Sciatic nerve (tissue), 2 donors: ENCODE measurements at regions not wholly inside any gene's neighbourhood (a gene's known extent, or its start where the extent isn't known, plus 50 kb on each side); places are given as distances from the start of the nearest gene placed in this dataset.

Source experiments
- ATAC-seq: fragments of 200-7000 bp; cut with Tn5 transposase; one replicate; pipeline ENCODE4 v1.9.1; 2020; ENCODE audit warnings: mild to moderate bottlenecking, moderate library complexity
- DNase-seq: peaks from one replicate; pipeline ENCODE4 v3.0.0-alpha.2; 2020; ENCODE audit warnings: low spot score
- intact Hi-C: fragments of 100-400 bp; cut with DNase I; formaldehyde crosslinking; loops from one replicate; pipeline ENCODE4 v1.14.2; 2022
- donor health status: DM: no; HTN: no; CAD: no.
- donor health status: DM: no; HTN: no; CAD: no.

DNA sequence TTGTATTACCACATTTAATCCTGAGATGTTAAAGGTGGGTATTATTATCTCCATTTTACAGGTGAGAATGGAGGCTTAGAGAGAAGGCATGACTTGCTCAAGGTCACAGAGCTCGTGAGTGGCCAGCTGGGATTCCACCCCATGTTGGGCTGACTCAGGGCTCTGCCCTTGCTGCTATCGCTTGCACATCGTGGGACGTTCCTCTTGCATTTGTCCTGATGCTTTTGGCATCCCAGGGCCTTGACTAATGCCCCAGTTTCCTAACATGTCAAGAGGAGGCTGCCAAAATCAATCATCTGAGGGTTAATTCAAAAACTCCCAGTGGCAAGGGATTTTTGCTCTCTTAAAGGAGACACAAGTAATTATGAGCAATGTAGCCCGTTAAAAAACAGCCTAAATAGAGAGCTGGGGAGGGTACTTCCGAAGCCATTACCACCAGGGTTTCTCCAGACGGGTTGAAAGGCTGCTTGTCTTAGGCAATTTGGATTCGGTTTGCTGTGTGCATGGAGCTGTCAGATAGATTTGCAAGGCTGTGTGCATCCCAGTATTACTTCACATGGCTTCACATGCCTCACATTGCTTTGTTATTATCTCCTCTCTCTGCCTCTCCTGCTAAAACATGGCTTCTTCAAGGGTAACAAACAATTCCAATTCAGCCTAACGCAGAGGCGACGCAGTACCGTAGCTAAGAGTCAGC is 347.4 kb downstream of the DRD1 start:
- ATAC-seq, result no peak
- no peak for DNase-seq
- intact Hi-C loops, result no loop called here

DNA sequence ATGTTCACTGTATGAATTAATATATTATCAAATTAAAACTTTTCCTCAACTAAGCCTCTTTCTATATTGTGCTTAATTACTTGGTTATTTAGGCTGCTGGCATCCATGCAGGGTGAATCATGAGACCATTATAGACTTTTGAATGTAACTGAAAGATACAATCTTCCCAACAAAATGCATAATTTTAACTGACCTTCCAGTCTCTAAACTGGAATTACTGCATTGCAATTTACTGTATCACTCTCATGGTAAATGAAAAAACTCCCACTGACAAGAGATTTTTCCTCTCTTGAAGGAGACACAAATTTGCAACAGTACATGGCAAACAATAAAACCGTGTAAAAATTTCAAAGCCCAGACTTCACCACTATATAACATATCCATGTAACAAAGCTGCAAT is 349.5 kb downstream of the DRD1 start:
- DNase-seq, result no peak
- intact Hi-C loops, result no loop called here

DNA sequence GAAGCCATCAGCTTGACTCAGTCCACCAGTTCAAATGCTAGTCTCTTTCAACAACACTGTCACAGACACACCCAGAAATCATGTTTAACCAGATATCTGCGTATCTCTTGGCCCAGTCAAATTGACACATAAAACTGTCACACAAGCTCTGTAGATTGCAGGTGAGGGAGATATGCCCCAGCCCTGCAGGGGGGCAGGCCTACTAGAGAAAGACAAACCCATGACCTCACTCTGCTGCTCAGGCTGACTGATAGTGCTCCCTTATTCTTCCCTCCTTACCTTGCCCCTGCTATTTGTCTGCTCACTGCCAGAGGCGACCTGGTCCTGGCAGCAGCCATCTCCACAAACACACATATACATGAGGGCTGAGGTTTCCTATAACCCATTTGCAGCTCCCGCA is 351.3 kb downstream of the DRD1 start:
- intact Hi-C loops, result no loop called here
- DNase-seq (no peak), ATAC-seq (no peak)

More for the DNA sequence above, 349.5 kb downstream of the DRD1 start:
- no peak for ATAC-seq

DNA sequence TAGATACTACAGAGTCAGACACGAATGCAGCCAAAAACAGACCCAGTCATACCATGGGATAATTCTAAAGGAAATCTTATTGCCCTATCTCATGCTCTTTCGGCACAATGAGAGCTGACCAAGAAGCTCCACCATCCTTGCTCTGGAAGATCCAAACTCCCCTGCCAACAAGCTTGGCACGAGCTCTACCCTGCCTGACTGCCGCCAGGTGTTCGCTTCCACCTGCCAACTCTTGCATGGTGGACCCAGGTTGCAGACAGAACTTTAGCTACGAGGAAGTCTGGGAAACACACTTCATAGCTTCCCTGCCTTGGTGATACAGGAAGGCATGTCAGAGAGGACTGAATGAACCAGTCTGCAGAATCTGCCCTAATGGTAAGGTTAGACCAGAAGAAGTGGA is 355.0 kb downstream of the DRD1 start:
- ATAC-seq, result no peak
- intact Hi-C loops, result no loop called here
- DNase-seq, result no peak

DNA sequence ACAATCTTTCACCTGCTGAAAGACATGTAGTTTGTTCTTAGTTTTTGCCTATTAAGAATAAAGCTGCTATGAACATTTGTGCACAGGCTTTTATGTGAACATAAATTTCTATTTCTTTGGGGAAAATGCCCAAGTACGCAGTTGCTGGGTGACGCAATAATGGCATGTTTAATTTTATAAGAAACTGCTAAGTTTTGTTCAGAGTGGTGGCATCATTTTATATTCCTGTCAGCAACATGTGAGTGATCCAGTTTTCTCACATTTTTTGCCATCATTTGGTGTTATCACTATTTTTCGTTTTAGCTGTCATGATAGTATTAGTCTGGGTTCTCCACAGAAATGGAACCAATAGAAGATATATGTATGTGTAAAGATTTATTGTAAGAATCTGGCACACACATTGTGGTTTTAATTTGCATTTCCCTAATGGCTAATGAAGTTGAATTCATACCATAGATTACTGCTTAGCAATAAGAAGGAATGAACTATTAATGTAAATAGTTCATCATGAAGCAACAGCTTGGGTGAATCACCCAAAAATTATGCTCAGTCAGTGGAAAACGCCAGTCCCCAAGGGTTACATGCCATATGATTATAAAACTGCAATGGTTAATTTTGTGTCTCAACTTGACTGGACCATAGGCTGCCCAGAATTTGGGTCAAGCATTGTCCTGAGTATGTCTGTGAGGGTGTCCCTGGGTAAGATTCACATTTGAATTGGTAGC is 358.6 kb downstream of the MSX2 start:
- intact Hi-C loops, result no loop called here
- ATAC-seq, result no peak

DNA sequence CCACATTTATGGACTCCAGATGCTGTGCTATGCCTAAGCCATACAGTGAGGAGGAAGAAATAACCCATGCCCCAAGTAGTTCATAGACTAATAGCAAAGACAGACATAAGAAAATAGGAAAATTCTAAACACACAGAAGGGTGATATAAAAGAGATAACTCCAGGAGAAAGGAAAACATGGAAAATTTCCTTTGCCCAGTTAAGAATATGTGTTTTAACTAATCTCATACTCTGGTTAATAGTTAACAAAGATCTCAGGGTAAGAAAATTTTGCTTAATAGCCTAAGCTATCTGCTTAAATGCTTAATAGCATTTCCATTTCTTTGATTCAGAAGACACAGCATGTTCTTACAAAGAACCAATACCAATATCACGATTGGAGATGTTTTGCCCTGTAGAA is 358.0 kb downstream of the MSX2 start:
- DNase-seq (no peak), ATAC-seq (no peak)
- intact Hi-C loops, result no loop called here

More for the DNA sequence above, 358.6 kb downstream of the MSX2 start:
- no peak for DNase-seq

DNA sequence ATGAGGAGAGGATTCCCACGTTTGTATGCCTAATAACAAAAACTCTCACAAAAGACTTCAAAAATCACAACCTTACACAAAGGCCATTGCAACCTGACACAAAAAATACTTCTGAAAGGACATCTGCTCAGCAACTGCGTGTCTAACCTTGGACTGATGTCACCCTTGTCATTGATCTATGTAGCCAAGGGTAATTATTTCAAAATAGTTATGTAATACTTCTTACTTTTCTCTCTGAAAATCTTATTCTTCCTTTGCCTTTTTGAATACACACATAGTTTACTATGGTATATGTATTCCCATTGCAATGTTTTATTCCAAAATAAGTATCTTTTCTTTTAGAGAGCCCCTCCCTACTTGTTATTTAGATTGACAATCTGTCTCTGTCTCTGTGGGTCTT is 355.3 kb downstream of the MSX2 start:
- DNase-seq, result no peak
- intact Hi-C loops, result no loop called here
- no peak for ATAC-seq

DNA sequence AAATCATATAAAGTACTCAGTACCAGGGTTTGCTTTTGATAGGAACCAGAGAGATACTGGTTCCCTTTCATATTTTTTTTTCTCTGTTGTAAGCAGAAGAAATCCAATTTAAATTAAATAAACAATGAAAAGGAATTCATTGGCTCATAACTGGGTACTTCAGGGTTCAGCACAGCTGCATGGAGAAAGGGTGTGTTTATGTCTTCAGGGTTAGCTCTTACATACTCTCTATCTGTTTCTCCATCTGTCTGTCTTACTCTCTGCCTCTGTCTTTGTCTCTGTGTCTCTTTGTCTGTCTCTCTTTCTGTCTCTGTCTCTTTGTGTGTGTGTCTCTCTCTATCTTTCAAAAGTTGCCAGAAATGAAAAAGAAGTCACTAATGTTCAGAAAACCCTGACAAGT is 345.9 kb downstream of the MSX2 start:
- intact Hi-C loops, result no loop called here
- ATAC-seq, result no peak
- no peak for DNase-seq

DNA sequence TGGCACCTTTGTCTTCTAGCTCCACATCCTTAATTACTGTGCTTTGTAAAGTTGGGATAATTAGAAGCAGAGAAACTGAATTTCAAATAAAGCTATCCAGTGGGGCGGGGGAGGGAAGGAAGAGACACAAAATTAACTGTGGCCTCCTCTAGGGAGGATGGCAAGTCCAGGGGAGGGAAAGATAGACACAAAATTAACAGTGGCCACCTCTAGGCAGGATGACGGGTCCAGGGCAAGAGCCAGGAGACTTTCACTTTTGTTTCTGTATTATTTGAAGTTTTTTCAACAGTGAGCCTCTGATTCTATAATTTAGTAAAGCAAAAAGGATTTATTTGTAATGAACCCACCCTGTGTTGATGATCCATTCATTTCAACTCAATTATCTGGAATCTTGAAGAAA is 335.9 kb downstream of the MSX2 start:
- ATAC-seq, result no peak
- no peak for DNase-seq
- intact Hi-C loops, result no loop called here

DNA sequence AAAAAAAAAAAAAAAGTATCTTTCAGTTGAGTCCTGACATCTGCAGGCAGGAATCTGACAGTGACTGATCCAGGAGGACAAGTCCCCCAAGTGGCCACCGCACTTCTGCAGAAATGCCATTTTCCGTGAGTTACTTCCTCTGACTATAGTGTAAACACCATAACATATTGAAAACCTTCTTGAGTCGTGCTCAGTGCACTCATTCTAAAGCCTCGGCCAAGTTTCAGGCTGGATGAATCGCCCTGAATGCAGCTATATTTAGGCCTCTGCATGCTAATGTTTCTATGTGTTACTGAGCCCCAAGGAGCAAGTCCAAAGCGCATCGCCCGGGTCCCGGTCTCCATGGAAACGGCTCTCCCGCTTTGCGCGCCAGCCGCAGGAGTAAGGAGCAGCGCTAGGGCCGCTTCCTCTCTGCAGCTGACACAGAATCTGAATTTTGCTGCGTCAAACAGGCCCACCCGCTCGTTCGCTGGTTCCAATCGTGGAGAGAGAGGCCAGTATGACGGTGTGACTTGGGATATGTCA is 335.4 kb downstream of the MSX2 start:
- DNase-seq, result peak; percentile 62
- peak; percentile 68 for ATAC-seq
- intact Hi-C loops, result no loop called here

DNA sequence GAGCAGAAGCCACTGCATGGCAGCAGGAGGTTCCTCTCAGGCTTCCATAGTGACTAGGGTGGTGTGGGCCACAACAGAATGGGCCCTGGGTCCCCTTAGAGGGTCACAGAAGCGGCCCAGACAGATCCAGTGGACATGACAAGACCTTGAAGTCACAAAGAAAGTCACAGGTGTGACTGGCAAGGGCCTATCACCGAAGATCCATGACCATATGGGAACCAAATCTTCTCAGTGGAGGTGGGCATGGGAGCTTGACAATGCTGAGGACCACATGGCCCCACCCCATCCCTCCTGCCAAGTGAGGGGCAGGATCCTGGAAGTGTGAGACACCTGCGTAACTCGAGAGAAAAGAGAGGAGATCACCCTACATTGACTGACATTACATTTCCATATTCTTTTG is 332.4 kb downstream of the MSX2 start:
- no peak for DNase-seq
- ATAC-seq, result no peak
- intact Hi-C loops, result no loop called here

DNA sequence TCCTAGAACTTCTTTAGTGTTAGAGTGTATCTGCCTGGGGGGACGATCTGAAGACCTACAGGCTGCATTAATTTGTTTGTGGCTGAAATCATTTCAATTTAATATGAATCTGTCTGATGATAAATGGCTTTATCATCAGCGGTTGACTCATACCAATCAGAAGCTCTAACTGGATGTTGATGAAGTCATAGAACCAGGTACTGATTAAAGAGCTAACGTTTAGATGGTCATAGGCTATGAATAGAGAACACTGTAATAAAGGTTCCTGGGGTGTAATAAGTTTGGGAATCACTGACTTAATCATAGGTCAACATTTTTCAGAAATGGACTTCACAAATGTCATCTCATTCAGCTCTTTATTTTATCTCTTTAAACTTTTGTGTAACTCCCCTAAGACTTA is 329.9 kb downstream of the MSX2 start:
- DNase-seq, result no peak
- intact Hi-C loops, result no loop called here
- ATAC-seq, result no peak

DNA sequence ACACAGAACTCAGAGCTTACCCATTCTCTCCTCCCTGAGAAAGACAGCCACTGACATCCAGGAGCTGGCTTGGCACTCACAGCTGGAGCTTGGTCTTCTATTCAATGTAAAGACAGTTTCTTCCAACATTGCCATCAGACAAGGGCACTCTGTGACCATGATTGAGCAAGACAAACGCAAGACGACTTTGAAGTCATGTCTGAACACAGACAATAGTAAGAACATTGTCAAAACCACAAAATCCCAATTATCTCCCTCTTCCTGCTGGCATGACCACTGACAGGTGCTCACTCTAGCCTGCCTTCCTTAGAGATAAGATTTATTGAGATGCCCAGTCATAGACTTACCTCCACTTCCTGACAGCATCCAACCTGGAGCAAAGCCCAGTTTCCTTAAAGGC is 328.0 kb downstream of the MSX2 start:
- no peak for DNase-seq
- intact Hi-C loops, result no loop called here
- no peak for ATAC-seq

DNA sequence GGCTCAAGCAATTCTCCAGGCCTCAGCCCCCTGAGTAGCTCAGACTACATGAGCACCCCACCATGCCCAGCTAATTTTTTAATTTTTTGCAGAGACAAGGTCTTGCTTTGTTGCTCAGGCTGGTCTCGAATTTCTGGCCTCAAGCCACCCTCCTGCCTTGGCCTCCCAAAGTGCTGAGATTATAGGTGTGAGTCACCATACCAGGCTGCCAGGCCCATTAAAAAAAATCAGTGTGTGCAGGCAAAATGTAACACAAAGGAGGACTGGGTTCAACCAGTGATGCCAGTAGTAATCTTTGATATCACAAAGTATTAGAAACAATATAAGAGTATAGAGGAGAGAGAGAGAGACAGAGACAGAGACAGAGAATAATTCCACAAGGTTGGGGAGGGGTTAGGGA is 322.7 kb downstream of the MSX2 start:
- ATAC-seq (no peak), DNase-seq (no peak)
- intact Hi-C loops, result no loop called here

DNA sequence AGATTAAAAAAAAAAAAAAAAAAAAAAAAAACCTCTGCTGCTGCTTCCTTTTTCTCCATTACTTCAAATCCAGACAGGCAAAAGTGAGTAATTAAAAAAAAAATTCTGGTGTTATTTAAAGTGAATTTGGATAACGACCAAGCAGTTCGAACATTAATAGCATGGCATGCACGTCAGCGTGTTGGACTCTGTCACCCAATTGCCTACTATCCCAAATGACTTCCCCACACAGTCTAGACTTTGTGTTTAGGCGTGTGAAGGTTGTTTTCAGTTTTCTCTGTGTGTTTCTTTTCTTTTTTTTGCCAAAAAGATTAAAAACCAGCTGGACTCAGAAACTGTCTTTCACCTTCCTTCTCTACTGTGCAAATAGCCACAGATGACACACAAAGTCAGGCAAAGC is 321.4 kb downstream of the MSX2 start:
- DNase-seq (no peak), ATAC-seq (no peak)
- intact Hi-C loops, result no loop called here

DNA sequence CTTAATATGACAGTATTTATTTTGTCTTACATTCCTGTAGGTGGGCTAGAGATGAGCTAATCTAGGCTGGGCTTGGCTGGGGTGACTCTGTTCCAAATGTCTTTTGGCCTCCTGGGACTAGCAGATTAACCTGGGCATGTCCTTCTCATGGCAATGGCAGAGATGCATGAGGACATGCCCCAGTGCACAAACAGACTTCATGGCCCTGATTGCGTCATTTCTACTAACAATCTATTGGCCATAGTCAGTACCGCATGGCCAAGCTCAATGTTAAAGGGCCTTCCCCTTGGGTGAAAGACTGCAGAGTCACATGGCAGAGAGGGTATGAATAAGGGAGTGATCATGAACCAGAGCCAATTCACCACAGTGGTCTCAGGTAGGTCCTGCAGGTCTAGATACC is 313.4 kb downstream of the MSX2 start:
- DNase-seq (no peak), ATAC-seq (no peak)
- intact Hi-C loops, result no loop called here

DNA sequence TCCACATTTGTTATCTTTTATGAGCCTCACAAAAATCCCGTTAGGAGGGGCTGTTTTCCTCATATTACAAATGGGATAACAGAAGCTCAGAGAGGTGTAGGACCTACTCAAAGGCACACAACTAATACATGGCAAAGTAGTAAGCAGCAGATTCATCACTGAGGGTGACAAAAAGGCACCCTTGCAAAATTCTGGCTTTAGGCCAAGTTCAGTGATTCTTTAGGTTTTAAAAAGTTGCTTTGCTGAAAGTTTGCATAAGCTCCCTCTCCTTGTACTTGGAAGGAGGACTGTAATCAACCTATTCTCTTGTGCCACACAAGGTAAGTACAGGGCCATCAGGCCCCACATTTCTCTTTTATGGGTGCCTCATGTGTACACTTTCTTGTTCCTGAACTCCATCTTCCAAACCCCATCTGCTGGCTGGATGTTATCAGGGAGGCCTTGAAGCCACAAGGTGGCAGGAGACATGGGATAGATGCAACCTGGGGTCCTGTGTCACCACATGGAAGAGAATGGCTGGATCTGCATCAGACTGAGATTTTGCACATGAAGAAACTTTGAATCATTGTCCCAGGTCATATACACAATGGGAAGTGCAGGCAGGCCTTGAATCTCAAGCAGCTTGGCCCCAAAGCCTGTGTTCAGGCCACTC is 311.6 kb downstream of the MSX2 start:
- ATAC-seq (no peak), DNase-seq (no peak)
- intact Hi-C loops, result no loop called here

DNA sequence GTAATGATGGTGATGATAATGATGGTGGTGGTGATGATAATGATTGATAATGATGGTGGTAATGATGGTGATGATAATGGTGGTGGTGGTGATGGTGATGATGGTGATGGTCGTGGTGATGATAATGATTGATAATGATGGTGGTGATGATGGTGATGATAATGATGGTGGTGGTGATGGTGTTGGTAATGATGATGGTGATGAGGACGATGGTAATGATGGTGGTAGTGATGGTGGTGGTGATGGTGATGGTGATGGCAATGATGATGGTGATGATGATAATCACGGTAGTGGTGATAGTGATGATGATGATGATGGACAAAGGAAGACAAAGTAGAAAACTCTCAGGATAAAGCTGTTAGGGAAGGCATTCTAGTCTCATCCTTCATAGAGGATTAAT is 310.5 kb downstream of the MSX2 start:
- ATAC-seq (no peak), DNase-seq (no peak)
- intact Hi-C loops, result no loop called here

DNA sequence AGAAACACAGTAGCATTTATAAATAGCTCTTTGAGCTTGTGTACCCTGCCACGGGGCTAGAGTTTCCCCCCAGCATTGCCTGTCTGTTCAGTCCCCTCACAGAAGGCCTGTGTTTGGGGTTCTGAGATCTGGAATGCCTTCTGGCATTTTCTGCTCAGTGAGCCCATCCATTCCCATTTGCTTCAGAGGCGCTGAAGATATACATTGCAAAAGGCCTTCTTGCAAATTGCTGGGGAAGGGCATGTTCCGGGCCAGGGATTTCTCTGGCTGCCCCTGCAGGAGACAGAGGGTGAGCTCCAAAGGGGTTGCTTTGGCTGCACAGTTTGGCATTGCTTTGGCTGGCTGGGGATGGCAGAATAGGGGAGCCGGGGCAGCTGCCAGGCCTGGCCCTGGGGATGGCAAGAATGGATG is 308.4 kb downstream of the MSX2 start:
- intact Hi-C loops, result no loop called here
- DNase-seq, result no peak
- ATAC-seq, result no peak

DNA sequence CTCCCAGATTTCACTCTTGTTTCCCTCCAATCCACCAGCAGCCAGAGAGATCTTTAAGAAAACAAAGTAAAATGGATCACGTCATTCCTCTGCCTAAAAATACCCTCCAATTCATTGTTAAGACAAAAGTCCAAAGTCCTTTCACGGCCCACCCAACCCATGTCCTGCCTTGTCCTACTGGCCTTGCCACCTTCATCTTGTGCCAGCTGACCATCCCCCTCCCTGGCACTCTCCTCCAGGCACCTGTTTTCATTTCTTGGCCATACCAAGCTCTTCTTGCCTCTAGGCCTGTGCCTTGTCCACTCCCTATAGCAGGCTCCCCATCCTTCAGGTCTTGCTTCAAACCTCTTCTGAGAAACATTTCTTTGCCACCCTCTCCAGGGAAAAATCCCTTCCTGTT is 307.6 kb downstream of the MSX2 start:
- DNase-seq, result no peak
- intact Hi-C loops, result no loop called here
- ATAC-seq, result no peak
